Left lobe of liver (tissue), 2 donors: ENCODE measurements at regions not wholly inside any gene's neighbourhood (a gene's known extent, or its start where the extent isn't known, plus 50 kb on each side); places are given as distances from the start of the nearest gene placed in this dataset.

Experiments
- ATAC-seq: fragments of 200-7000 bp; cut with Tn5 transposase; one replicate; pipeline ENCODE4 v1.9.1; 2020; ENCODE audit warnings: mild to moderate bottlenecking, moderate library complexity
- DNase-seq: peaks from one replicate; pipeline ENCODE4 v3.0.0-alpha.2; 2020; ENCODE audit warnings: low spot score
- donor health status: DM: no; HTN: no; CAD: no; lungs with moderate emphysema.
- donor health status: DM: no; HTN: yes; CAD: no.

DNA sequence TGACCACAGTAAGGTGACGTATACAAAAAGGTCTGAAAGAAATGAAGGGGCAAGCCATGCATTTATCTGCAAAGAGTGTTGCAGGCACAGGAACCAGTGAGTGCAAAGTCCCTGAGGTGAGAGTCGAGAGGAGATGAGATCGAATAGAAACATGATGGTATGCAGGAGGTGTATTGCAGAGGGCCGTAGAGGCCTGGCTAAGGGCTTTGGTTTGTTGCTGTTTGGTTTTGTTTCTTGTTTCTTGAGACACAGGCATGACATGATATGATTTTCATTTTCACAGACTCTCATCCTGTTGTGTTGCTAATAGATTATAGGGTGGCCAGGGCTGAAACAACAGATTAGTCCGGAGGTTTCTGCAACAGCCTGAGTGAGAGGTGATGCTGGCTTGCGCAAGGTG, 80.4 kb downstream of the HSPH1 start:
- ATAC-seq (no peak), DNase-seq (no peak)

GRCh38 chr13:31074756-31075155, 86.9 kb downstream of the HSPH1 start:
- ATAC-seq (no peak), DNase-seq (no peak)

DNA sequence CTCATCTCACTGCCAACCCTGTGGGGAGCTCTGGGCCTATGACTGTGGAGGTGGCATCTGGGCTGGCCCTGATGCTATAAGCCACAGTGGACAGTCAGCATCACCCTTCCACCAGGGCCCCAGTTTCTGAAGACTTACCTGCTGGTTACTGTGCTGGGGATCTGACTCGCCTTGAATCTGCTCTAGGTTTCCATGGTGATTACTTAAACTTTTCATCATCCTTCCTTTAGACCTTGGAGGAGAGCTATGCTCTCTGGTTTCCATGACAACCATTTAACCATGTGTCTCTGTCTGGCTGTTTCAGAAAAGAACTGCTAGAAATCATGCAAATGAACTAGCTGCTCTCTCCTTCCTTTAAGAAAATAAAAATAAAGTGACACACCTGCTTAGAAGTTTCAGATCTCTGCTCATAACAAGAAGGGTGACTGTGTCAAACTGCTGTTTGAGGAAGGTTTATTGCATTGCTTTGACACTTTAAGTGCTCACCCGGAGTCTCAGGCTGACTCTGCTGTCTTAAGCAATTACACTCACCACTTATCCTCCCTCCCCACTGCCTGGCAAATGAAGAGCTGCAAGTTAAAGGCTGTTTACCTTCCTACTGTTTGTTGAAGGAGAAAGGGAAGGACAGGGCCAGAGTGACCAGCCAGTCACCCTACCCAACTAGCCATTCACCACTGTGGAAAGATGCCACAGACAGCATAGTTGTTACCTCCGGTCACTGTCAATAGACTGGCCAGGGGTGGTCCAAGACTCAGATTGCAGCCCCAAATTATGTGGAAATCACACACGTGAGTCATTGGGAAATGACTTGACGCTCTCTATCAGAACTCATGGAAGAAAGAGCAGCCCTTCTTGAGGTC, 87.6 kb downstream of the HSPH1 start:
- no peak for ATAC-seq
- DNase-seq, result no peak

- no peak for ATAC-seq
Measured at GRCh38 chr13:31072041-31072440, 89.7 kb downstream of the HSPH1 start.

GRCh38 chr13:31069808-31070534, 91.7 kb downstream of the HSPH1 start:
- ATAC-seq (no peak), DNase-seq (no peak)

More at GRCh38 chr13:31072041-31072440, 89.7 kb downstream of the HSPH1 start:
- no peak for DNase-seq

DNA sequence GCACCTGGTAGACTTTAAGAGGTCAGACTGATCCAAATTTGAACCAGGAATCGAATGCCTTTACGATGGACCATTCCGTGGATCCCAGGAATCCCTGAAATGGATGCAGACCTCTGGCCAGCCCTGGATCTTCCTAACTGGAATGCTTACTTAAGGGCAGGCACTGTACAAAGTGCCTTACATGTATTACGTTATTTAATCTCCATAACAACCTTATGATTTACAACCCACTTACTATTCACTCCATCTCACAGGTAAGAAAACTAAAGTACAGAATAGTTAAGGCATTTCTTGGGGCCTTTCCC, 93.6 kb downstream of the HSPH1 start:
- DNase-seq, result no peak
- ATAC-seq, result no peak

GRCh38 chr13:31067416-31068118, 94.1 kb downstream of the HSPH1 start:
- ATAC-seq (no peak), DNase-seq (no peak)

DNA sequence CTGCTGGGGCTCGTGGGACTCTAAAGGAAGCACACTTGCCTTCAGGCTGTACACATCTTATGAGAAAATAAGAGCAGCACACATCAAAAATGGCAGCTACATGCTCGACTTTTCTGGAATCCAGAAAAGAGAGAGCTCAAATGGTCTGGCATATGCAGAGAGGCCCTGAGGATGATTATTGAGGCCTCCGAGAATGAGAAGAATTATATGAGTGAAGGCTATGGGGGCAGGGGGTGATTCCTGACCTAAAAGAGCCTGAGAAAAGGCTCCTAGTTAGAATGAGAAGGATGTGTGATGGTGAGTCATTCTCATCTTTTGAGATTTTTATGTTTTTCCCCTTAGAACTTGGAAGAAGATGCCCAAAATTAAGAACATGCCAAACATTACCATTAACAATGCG, 97.1 kb downstream of the HSPH1 start:
- DNase-seq (no peak), ATAC-seq (no peak)

- DNase-seq, result no peak
- ATAC-seq, result no peak
Measured at GRCh38 chr13:31063772-31064171, 97.9 kb downstream of the HSPH1 start.

DNA sequence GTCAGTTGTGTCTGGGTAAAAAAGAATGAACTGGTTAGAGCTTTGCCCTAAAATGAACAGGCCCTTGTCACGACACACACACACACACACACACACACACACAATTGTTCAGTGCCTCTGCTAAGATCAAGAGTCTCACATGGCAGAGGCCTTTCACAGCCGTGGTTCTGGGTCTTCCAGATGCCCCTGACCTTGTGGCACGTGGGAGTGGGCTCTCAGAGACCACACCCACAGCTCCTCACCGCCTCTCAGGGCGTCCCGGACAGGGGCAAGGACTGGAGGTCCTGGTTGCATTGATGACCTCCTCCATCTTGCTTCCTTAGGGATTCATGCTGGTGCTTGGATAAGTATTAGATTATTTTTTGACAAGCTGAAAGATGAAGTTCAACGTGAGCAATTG, 101.0 kb downstream of the HSPH1 start:
- no peak for ATAC-seq
- no peak for DNase-seq

GRCh38 chr13:31060220-31060619, 101.5 kb downstream of the HSPH1 start:
- DNase-seq (no peak), ATAC-seq (no peak)

DNA sequence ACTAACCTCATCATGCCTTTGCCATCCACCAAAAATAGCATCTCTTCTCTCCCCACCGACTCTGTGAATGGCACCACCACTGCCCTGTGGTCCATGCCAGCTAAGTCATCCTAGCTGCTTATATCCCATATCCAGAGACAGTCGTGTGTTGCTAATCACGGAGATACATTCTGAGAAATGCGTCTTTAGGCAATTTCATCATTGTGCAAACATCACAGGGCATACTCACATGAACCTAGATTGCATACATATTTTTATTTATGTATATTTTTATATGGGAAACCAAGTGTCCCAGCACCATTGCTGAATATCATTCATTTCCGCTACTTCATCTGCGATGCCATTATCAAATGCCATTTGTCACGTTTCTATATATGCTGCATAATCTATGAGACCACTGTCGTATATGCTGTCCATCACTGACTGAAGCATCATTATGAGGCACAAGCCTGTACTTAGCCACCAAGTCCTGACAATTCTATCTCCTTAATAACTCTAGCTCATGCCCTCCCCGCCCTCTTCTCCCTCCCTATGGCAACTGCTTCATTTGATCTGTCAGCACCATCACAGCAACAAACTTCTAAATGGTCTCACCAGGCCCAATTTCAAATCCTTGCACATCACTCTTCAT, 104.2 kb downstream of the HSPH1 start:
- ATAC-seq (no peak), DNase-seq (no peak)

- no peak for DNase-seq
- ATAC-seq, result no peak
Measured at GRCh38 chr13:31056644-31057271, 104.9 kb downstream of the HSPH1 start.

DNA sequence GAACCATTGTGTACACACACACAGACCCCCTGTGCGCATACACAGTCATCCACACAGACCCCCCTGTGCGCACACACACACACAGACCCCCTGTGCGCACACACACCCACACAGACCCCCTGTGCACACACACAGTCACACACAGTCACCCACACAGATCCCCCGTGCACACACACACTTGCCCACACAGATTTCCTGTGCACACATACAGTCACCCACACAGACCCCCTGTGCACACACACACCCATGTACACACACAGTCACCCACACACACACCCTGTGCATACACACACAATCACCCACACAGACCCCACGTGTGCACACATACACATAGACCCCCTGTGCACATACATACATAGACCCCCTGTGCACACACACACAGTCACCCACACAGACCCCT, 106.1 kb downstream of the HSPH1 start:
- DNase-seq (no peak), ATAC-seq (no peak)

DNA sequence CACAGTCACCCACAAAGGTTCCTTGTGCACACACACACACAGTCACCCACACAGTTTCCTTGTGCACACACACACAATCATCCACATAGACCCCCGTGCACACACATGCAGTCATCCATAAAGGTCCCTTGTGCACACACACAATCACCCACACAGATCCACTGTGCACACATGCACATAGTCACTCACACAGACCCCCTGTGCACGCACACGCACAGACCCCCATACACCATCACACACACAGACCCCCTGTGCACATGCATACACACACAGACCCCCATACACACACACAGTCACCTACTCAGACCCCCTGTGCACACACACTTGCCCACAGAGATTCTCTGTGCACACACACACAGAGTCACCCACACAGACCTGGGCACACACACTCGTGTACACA, 107.1 kb downstream of the HSPH1 start:
- no peak for DNase-seq
- no peak for ATAC-seq

DNA sequence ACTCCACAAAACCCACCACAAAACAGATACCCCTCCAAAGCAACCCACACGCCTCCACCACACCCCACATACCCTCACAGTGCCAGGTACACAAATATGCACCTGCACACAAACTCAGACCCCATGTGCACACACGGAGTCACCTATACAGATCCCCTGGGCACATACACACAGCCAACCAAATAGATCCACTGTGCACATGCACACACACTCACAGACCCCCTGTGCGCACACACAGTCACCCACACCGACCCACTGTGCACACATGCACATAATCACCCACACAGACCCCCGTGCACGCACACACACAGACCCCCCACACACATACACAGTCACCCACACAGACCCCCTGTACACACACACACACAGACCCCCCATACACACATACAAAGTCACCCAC, 107.8 kb downstream of the HSPH1 start:
- ATAC-seq (no peak), DNase-seq (no peak)

DNA sequence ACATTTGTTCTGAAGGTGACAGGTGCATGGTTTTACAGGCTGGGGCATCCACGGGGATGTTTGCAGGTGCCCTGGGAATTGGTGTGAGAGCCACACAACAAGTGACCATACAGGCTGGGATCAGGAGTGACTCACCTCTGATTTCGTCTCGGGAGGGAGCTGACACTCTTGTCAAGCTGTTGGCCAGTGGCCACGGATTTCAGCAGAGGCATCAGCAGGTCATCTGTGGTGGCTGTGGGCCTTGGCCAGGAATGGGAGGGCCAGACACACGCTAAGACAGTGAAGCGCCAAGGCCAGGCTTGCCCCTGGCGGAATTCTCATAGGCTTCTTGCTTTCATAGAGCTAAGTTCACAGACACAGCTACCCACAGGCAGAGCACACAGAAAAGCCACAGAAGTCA, 108.6 kb downstream of the HSPH1 start:
- no peak for ATAC-seq
- no peak for DNase-seq

DNA sequence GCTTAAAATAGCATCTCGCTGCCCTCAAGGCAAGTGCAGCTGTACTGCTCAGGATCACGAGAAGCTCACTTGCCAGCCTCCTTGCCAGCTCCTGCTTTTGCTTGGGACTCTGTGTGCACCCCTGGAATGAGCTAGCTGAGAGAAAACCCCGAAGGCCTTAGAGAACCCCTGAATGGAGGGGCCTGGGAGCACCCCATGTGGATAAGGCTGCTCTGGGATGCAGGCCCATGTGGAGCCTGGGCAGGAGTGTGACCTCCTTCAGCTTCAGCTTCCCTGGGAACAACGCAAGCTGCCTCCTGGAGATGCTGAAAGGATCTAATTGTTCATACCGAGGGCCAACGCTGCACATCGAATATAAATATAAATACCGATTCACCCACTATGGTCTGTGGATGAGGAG, 109.2 kb downstream of the HSPH1 start:
- ATAC-seq (no peak), DNase-seq (no peak)

DNA sequence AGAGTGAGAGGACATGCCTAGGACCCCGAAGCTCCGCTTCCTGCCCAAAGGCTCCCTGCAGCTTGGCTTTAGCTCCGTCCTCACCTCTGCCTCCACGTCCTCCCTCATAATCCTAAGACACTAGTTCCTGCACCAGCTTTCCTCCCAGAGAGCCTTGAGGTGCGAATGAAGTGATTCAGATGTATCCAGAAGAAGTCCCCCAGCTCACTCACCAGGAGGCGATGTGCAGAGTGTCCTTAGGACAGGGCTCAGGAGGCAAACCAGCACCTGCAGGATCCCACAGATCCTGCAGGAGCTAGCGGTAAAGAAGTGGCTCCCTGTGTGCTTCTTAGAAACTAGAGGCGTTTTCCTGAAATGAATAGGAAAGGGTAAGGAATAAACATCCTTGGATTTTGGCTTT, 109.7 kb downstream of the HSPH1 start:
- ATAC-seq, result no peak
- DNase-seq, result no peak

DNA sequence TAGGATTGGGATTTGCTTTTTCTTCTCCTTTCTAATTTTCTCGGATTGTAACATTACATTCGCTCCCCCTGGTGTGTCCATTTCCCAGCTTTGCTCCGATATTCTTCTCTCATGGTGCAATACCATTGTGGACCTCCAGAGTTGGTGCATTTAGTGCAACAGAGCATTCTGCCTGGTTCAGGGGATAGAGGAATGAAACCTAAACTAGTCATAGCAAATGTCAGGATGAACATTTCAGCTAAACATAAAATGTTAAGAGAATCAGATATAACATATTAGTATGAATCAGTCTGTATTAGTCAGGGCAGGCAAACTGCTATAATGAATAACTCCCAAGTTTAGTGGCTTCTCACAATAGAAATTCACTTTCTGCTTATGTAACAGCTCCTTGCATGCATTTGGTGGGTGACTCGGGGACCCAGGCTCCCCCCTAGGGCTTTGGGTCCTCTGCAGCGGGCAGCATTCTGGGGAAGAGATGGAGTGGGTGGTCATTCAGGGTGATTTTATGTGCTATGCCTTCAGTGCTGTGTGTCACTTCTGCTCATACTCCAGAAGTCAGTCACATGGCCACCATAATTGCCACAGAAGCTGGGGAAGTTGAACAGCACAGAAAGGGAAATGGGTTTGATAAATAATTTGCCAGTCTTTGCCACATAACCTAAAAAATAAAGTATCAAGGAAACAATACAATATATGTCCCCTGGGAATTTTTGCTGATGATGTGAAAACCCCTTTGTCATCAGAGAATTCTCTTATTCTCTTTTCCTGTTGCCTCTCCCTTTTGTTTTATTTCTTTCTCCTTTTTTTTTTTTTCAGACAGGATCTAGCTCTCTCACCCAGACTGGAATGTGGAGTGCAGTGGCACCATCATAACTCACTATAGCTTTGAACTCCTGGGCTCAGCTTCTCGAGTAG, 111.0 kb downstream of the HSPH1 start:
- DNase-seq (no peak), ATAC-seq (no peak)
